HK-2 (cell line): ENCODE measurements at regions not wholly inside any gene's neighbourhood (a gene's known extent, or its start where the extent isn't known, plus 50 kb on each side); places are given as distances from the start of the nearest gene placed in this dataset.
A peak's percentile ranks its signal among the peaks of the same experiment; 100 is the strongest.
"Not testable (repeated sequence)": the region's sequence is repeated elsewhere in the genome, so short reads cannot be mapped to it uniquely, and the experiment has no call there.

Experiments
- DNase-seq: peaks from one replicate; pipeline ENCODE4 v3.0.0-alpha.2; 2018; ENCODE audit not compliant: unreplicated experiment

DNA sequence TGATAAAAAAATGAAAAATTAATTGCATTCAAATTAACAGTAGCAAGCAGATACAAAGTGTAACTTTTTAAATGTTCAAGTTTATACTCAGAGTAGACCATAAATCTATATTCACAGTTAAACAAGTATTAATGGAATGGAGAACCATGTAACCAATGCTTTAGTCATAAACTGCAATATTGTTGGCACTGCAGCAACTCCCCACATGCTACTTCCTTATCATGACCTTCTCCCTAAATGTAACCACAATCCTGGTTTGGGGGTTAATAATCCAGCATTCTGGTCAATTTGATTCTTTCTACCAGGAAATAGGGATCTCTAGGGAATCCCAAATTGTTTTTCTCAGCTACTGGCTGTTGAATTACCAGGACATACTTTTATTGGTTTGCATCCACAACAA lies 223.9 kb upstream of the DCAF8L1 start:
- no peak for DNase-seq

DNA sequence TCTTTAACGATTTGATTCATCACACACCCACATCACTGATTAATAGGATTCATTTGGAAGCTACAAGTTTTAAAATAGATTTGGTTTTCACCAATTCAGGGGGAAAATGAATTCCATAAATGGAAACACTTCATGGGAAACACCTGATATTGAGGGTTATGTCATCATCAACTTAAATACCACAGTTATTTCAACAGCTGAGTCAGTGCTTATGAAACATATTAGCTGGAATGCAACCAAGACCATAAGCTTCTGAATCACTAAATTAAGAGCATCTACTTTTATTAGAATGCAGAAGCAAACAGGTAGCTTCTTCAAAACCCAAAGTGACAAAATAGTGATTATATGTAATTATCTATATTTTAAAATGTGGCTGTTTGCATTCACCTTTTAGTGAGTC lies 207.8 kb upstream of the DCAF8L1 start:
- DNase-seq, result no peak

DNA sequence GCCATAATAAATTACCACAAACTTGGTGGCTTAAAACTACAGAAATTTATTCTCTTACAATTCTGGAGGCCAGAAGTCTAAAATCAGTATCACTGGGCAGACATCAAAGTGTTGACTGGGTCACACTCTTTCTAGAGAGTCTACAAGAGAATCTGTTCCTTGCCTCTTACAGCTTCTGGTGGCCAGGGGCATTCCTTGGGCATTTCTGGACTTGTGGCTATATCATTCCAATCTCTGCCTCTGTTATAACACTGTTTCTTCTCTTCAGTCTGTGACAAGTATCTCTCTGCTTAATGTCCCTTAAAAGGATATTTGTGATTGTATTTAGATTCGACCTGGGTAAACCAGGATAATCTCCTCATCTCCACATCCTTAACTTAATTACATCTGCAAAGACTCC lies 207.3 kb upstream of the DCAF8L1 start:
- no peak for DNase-seq

DNA sequence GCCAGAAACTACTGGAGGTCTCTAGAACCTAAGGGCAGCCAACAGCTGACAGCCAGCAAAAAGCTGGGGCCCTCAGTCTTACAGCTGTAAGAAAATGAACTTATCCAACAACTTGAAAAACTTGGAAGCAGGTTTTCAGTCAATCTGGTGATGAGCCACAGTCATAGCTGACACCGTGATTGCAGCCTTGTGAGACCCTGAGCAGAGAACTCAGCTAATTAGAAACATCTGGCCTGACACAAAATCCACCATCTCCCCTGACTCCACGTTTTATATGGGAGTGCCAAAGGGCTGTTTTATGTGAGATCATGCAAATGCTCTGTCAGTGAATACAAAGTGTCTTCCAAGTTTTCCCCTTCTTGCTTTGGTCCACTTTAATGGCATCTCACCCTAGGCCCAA lies 198.8 kb upstream of the DCAF8L1 start:
- no peak for DNase-seq

DNA sequence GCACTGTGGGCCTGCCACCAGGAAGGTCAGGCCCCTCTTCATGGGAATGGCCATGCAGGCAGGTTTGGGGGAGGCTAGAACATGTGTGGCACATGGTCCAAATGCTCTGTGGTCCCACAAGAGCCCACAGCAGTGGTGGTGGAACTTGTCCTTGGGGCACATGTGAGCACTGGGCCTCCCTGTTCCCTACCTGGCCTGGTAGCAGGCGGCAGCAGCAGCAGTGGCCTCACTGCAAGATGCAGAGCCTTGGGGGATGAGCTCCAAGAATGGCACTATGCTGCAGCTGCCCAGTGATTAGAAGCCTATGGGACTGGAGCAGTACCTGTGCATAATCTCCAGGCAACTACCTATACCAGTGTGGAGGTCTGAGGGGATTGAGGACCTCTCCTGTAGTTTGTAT lies 197.0 kb upstream of the DCAF8L1 start:
- DNase-seq, result no peak

DNA sequence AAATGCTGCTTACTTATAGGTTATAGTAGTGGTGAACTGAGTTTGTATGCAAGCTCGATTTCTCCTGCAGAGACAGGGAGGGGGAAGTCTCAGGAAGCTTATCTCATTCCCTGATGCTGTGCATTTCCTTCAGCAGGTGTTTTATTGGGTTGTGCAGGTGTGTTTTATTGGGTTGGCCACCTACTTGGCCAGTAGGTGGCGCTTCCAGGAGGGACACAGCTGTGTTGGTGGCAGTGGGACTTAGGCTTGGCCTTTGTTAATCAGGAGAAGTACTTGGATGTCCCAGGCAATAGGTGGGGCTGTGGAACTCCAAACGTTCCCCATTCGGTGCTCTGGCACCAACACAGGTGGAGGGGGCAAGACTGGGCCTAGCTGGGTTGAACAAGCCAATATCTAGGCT lies 196.0 kb upstream of the DCAF8L1 start:
- peak; percentile 6 for DNase-seq

DNA sequence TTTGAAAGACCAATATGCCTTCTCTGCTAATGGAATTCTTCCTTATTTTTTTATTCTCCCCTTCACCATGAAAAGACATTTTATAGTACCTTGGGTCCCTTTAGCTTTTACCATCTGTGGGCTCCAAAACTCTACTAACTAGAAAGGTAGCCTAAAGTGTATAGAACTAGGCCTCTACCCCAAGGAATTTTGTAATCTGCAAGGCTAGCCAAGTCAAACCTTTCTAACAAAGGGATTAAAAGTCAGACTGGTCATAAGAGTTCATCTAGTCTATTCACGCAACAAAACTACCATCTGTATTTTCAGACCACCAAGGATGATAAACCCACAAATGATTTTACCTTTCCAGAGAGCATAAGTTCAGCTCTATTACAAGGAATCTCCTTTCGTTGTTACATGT lies 189.5 kb upstream of the DCAF8L1 start:
- DNase-seq, result no peak

DNA sequence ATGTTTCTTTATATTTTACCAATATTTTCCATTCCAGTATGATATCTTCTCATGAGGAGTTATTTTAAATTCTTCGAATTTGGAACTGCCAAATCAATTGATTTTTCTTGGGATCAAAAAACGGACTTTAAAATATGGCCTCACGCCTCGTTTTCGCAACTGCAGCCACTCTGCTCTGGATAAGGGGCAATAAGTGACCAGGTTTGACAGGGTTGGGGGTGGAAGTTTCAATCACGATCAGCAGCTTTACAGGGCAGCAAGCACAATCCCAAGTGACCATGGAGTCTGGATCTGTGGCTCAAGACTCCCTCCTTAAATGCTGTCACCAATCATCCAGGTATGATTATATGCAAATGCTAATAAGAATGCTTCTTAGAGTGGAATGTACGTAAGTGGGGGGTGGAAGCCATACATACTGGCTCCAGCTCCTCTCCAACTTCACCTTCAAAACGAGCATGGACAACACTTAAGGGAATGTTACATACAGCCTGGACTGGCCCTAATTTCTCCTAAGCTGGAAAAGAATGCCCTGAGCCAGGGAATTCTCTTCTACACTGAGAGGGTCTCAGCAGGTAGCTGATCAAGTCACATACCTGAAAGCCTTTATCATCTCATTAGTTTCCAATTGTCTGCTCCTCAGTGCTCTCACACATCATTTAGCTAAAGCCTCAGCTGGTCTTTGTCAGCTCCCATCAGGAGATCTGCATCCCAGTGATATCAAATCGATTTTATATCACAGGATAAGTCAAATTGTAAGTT lies 176.9 kb upstream of the DCAF8L1 start:
- DNase-seq, result no peak

DNA sequence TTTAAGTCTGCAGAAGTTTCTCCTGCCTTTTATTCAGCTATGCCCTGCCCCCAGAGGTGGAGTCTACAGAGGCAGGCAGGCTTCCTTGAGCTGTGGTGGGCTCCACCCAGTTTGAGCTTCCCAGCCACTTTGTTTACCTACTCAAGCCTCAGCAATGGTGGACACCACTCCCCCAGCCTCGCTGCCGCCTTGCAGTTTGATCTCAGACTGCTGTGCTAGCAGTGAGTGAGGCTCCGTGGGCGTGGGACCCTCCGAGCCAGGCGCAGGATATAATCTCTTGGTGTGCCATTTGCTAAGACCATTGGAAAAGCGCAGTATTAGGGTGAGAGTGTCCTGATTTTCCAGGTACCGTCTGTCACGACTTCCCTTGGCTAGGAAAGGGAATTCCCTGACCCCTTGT lies 171.0 kb upstream of the DCAF8L1 start:
- DNase-seq, result not testable (repeated sequence)

DNA sequence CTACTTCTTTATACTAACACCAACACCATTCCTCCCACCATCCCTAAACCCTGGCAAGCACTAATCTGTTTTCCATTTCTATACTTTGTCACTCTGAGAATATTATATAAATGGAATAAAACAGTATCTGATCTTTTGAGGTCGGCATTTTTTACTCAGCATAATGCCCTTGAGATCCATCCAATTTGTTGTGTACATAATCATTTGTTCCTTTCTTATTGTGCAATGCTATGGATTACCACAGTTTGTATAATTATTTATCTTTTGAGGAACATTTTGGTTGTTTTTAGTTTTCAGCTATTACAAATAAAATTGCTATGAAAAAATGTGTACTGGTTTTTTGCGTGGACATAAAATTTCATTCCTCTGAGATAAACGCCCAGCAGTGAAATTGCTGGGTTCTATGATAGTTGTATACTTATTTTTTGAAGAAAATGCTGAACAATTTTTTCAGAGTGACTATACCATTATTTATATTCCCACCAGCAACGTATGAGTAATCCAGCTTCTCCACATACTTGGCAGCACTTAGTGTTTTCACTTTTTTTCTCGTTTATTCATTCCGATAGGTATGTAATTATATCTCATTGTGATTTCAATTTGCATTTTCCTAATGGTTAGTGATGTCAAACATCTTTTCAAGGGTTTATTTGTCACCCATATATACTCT lies 154.3 kb upstream of the DCAF8L1 start:
- DNase-seq, result no peak

DNA sequence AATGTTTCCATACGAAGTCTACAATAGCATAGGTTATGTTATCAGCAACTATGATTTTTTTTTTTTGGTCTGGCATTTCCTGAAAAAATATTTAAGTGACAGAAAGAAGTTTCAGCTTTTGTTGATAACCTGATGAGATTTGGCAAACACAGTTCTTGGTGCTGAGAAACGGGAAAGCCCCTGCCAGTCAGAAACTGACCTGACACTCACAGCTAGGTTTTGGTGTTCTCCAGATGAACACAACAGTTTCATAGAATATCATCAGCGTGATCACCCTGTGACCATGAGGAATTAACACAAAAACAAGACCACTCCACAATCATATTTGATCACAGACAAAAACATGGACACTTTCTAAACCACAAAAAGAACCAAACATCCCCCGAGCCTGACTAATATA lies 152.5 kb upstream of the DCAF8L1 start:
- no peak for DNase-seq

DNA sequence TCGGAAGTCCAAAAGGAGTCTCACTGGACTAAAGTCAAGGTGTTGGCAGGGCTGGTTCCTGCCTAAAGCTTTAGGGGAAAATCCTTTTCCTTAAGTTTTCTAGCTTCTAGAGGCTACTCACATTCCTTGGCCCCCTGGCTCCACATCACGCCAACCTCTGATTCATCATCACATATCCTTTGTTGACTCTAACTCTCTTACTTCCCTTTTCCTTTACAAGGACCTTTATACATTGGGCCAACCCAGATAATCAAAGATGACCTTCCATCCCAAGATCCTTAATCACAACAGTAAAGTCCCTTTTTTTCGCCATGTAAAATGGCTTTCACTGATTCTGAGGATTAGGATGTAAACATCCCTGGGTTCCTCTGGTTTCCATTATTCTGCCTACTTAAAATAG lies 146.4 kb upstream of the DCAF8L1 start:
- no peak for DNase-seq

DNA sequence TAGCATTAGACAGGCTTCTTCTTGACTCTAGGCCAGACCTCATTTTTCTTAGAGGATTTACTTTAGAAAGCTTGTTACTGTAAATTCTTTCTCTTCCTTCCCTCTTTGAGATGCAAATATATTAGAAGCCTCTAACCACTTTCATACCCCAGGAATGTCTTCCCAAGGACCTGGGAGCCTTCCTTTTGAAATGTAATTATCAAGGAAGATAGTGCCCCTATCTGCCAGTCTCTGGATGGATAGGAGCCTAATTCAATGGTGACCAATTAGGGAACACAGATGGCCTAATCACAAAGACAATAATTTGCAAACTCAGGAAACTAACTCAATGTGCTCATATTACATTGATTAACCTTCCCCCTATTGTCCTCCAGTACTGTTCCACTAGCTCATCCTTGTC lies 145.6 kb upstream of the DCAF8L1 start:
- no peak for DNase-seq

DNA sequence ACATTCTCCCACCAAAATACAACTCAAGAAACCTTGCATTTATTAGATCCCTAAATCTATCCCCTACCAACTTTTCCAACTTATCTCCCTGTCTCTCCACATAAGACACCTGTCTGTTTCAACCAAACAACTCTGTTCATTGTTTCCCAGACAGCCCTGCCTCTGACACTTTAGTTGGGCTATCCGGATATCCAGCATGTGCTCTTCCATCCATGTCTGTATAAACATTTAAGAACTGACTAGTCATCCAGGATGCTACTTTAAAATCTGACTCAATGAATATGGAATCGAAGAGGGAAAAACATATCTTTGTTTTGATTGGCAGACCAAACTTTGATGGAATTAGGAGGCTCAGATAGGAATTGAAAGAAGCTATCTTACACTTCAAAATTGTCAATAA lies 143.2 kb upstream of the DCAF8L1 start:
- DNase-seq, result no peak

DNA sequence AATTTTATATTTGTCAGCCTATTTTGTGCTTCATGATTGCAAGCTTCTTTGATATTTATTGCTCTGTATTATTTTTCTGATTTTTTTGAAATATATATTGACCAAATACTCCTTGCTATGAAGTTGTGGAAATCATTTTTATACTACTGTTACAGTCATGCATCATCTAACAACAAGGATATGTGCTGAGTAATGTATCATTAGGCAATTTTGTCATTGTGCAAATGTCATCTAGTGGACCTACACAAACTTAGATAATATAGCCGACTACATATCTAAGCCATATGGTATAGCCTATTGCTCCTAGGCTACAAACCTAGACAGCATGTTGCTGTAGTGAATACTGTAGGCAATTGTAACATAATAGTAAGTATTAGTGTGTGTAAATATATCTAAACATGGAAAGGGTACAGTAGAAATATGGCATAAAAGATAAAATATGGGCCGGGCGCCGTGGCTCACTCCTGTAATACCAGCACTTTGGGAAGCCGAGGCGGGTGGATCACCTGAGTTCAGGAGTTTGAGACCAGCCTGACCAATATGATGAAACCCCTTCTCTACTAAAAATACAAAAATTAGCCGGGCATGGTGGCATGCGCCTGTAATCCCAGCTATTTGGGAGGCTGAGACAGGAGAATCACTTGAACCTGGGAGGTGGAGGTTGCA lies 139.5 kb upstream of the DCAF8L1 start:
- not testable (repeated sequence) for DNase-seq

DNA sequence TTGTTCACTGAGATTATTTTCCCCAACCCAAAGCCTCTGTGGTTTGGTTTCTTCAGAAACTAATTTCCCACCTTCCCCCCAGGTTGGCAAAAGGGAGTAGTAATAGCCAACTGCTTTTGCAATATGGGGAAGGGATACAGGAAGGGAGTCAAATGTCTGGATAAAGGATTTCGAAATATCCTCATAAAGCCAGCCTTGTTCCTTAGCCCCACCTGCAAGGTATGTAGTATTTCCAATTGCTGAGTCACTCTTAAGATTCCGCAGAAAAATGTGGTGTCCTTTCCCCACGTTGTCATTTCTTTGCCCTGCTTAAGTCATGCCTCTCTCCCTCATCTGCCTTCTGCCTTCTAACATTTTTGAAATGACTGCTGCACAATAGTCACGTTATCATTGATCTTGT lies 138.8 kb upstream of the DCAF8L1 start:
- no peak for DNase-seq

DNA sequence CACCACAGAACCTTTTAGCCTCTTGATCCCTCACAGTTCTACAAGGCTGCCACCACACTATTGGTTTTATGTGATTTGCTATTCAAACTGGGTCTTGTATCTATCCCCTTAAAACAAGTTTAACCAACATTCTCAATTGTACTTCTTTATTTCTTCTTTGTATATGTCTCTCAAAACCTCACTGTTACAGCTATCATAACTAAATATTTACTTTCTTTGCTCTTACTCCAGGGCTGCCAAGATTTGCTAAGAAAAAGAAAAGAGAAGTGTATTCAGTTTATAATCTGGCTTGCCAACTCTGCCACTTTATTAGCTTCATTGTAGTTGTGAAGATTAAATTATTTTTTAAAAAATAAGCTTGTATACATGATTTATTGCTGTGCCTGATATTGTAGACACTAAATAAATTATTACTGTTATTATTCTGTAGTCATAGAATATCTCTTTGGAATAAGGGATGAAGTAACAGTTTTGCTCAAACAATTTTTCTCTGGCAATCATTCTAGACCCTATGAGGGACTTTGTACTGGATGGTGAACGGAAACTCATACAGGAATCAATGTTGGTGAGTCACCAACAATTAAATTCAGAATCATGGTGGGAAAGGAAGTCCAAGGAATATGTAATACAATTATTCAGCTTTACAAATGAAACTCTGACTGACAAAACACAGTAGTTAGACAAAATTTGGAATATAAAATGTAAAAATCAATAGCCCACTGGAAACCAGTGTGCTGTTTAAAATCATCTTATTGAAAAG lies 127.1 kb upstream of the DCAF8L1 start:
- DNase-seq, result no peak

DNA sequence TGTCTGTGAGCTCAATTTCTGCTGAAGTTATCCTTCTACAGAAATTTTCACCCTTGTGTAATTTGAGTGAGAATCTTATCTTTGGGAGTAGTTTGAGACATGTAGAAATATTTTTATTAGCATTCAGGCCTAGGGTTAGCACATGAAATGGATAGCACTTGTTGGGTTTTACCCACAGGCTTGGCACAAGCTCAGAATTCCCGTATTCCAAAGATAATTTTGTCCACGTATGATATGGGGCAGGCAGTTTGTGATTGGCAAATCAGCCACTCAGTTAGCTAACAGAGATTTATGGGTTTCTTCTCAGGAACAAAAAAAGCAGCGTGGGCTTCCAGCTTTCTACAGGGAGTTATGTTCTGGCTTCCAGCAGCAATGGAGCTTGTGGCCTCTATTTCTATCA lies 117.9 kb upstream of the DCAF8L1 start:
- no peak for DNase-seq

DNA sequence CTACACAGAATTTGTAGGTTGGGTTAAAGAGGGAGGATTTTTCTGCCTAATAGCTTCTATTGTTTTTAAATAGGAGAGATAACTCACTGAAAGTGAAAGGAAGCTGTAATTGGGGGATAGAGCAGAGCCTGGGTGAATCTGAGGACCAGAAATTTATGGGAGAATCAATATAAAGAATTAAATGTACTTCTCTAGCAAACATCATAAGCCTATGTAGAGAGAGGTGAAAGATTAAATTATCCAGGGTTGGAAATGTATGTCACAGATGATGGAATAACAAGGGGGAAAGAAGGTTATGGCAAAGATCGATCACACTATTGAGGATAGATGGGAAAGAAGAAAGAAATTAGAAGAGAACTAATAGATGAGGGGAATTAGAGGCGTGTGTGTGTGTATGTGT lies 104.4 kb upstream of the DCAF8L1 start:
- DNase-seq, result no peak

DNA sequence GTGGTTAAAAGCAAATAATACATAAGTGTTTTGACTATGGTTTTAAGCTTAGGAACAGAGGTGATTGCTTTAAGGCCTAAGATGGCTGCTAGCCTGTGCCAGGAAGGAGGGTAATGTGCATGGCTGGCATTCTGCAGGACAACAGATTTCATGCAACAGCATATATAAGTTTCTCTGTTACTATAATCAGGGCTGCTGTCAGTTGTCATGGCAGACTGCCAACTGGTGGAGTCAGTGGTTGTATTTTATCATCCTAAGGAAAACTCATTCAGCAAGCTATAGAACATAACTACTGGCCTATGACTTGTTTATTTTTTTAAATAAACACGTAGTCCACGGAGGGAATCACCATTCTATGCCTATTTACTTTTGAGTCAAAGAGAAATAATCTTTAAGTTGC lies 77.7 kb upstream of the DCAF8L1 start:
- no peak for DNase-seq

DNA sequence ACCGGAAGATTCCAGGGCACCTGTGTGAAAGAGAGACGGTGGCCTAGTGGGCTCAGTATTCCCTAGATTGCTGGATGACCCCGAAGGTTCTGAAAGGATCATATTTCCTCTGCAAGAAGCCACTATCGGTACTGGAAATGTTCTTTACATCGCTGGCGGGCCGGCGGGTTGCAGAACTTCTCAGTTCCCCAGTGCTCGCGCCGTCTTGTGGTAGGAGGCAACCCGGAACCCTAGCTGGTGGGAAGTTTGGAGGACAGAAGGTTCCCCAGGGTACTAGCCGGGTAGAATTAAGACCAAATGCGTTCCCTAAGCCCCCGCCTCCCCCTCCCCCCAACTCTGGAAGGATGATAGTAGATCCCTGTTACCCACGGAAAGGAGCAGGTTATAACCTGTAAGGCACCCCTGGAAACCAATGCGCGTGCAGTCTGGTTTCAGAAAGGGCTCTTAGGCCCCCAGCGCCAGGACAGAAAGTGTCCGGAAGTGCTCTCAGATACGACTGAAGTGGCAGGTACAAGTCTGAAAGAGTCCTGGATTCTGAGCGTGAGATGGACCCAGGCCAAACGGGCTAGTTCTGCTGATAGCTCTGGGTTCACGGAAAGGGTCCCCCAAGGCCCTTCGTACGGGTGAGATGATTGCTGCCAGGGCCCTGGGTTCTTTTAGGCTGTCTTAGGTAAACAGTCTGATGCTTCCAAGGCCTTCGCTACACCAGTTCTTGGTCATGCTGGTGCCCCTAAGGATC lies 61.7 kb upstream of the DCAF8L1 start:
- no peak for DNase-seq

DNA sequence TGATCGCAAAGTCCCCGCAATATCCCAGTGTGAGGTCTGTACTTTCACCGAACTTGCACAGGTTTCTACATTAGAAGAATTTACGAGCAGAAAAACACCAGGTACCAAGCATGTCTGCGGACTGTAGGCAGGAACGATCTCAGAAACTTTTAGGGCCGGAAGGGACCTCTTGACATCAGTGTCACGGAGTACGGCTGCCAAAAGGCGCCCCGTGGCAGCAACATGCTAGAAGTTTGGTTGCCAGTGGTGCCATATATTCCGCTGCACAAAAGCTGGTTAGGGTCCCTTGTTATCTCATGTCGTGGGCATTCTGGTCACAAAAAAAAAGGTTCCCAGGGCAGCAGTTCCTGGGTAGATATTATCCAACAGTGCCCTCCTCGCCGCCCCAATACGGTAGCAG lies 61.0 kb upstream of the DCAF8L1 start:
- DNase-seq, result no peak
